ENCODE measurements at regions not wholly inside any gene's neighbourhood (a gene's known extent, or its start where the extent isn't known, plus 50 kb on each side); places are given as distances from the start of the nearest gene placed in this dataset.

DNA sequence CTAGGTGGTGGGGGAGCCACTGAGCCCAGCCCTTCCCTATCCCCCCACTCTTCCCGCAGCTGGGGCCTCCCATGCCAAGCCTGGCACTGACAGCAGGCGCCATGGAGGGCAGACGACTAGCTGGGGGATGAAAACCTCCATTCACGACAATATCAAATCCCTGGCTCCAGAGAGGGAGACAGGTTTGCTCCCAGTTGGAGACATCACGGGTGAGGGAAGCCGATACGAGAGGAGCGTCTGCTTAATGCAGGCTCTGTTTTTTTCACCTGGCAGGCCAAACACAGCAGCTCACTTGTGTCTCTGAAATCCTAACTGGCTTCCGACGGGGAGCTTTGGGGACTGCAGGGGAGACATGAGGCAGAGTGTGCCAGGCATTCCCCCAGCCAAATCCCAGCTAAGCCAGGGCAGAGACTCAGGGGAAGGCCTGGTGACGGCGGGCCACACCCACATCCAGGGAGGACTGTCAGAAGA is 307.4 kb upstream of the ZMIZ1 start:
- Histone ChIP-seq H3K4me1 (no peaks in the 10 kb centered on the region), H3K9me3 (no peaks in the 10 kb centered on the region), H3K4me3 (no peak overlapping the region), H3K27me3 (ENCODE audit: low read depth) (no peaks in the 10 kb centered on the region), H3K36me3 (replicated peaks) (no peaks in the 10 kb centered on the region)
- no peak for DNase-seq (ENCODE audit: low spot score in 2 of 2)
- in situ Hi-C loops (cut with MboI; ENCODE audit: low sequenced_read_pairs), result no loop called here

DNA sequence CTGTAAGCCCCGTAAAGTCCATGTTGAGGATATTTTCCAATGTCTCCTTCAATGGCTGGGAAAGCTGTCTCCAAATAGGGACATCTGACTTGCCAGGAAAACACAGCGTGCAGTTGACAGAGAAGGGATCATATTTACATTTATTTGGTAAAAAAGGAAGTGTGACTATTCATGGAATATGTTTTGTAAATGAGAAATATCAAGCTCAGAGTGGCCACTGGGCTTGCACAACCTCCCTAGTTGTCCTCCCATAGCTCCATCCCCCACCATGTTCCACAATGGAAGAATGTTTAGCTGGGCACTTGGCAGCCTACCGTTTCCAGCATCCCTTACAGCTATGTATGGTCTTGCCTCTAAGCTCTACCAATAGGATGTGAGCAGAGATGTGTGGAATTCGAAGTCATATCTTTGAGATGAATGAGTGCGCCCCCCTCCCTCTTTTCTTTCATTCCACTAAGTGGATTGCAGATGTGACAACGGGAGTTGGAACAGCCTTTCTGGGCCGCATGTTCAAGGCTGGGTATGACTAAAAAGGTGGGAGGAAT is 306.6 kb upstream of the ZMIZ1 start:
- no peaks in the 10 kb centered on the region for H3K36me3 ChIP-seq (replicated peaks)
- no peaks in the 10 kb centered on the region for H3K27me3 ChIP-seq (ENCODE audit: low read depth)
- in situ Hi-C loops (cut with MboI; ENCODE audit: low sequenced_read_pairs), result no loop called here
- no peaks in the 10 kb centered on the region for H3K9me3 ChIP-seq
- DNase-seq (ENCODE audit: low spot score in 2 of 2), result no peak
- H3K4me3 ChIP-seq, result no peak overlapping the region
- H3K4me1 ChIP-seq, result no peaks in the 10 kb centered on the region

DNA sequence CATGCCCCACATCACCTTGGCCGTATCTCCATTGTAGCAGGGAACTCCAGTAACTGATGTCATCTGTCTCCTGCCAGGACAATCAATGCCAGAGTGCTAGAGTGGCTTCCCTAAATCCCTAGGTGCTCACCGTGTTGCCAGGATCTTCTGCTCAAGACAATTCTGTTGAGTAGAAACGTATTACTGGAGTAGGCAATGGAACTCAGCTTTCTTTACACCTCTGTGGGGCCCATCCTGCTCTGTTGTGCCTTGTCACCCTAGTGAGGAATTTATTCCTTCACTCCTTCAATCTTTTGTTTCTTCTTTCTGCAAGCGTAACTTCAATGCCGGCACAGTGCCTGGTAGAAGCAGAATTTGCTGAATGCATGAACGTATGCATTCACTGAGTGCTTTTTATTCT is 305.5 kb upstream of the ZMIZ1 start:
- in situ Hi-C loops (cut with MboI; ENCODE audit: low sequenced_read_pairs), result no loop called here
- Histone ChIP-seq H3K4me1 (no peaks in the 10 kb centered on the region), H3K9me3 (no peaks in the 10 kb centered on the region), H3K27me3 (ENCODE audit: low read depth) (no peaks in the 10 kb centered on the region), H3K4me3 (no peak overlapping the region), H3K36me3 (replicated peaks) (no peaks in the 10 kb centered on the region)
- no peak for DNase-seq (ENCODE audit: low spot score in 2 of 2)

DNA sequence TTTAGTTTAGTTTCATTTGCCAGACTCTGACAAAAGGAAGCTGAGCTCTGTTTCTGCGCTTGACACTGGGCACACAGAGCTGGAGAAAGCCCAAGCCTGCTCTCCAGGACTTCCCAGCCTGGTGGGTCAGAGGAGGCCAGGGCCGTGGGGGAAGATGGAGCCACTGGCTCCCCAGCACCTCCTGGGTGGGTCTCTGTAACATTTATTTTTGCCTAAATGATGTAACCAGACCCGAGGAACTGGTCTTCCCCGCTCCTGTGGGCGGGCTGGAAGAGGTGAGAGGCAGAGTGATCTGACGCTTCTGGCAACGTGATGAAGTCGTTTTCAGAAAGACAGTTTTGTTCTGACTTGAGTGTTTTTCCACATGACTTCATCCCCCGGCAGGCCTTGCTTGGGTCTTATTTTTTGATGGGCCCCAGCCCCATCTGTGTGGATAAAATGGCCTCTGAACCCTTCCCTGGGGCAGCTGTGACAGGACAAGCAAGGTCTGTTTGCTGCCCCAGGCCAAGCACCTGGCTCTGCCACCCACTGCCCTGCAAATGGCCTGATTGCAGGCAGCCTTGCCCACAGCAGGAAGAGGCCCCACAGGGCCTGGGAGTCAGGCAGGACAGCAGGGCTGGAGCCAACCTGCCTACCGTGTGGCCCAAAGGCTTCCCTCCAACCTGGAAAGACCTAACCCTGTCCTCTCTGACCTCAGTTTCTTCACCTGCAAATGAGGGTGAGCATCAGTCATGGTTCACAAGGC is 304.9 kb upstream of the ZMIZ1 start:
- DNase-seq (ENCODE audit: low spot score in 2 of 2), result no peak
- H3K4me3 ChIP-seq, result no peak overlapping the region
- H3K4me1 ChIP-seq, result no peaks in the 10 kb centered on the region
- in situ Hi-C loops (cut with MboI; ENCODE audit: low sequenced_read_pairs), result no loop called here
- H3K9me3 ChIP-seq, result no peaks in the 10 kb centered on the region
- H3K27me3 ChIP-seq (ENCODE audit: low read depth), result no peaks in the 10 kb centered on the region
- no peaks in the 10 kb centered on the region for H3K36me3 ChIP-seq (replicated peaks)

DNA sequence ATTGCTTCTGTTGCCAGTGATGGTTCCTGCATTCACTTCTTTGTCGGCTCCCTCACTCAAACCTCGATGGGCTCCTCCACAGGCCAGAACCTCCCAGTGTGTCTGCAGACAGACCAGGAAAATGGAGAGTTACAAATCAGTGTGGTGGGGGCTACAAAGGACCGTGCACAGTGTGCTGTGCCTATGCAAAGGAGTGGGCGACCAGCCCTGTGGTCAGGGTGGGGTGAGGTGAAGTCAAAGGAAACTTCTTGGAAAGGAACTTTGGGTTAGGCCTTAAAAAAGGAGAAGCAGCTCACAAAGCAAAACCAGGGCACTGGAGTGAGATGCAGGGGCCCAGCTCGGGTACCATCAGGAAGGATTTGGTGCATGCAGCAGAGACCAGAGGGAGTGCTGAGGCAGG is 304.3 kb upstream of the ZMIZ1 start:
- H3K4me1 ChIP-seq, result no peaks in the 10 kb centered on the region
- H3K27me3 ChIP-seq (ENCODE audit: low read depth), result no peaks in the 10 kb centered on the region
- no peak overlapping the region for H3K4me3 ChIP-seq
- DNase-seq (ENCODE audit: low spot score in 2 of 2), result no peak
- H3K9me3 ChIP-seq, result no peaks in the 10 kb centered on the region
- in situ Hi-C loops (cut with MboI; ENCODE audit: low sequenced_read_pairs), result no loop called here
- H3K36me3 ChIP-seq (replicated peaks), result no peaks in the 10 kb centered on the region

DNA sequence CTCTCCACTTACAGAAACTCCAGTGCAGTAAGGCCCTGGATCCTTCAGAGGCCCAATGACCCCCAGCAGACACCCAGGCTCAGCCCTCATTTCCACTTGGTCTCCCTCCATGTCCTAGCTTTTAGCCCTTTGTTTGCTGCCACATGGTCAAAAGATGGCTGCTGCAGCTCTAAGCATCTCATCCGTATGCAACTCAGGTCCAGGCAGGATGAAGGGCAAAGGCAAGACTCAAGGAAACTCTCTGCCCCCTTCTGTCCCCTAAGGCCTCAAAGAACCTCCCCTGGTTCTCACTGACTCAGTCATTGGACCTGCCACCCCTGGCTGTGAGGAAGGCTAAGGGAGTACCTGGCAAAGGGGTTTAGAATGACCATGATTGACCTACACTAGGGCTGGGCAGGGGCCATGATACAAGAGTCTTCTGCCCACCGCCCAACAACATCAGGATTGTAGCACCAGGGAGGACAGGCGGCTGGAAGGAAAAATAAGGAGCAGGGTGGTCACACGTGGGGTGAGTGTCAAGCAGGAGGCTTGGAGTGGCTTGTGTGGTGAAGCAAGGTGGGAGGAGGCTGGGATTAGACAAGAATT is 303.8 kb upstream of the ZMIZ1 start:
- Histone ChIP-seq H3K27me3 (ENCODE audit: low read depth) (no peaks in the 10 kb centered on the region), H3K4me3 (no peak overlapping the region), H3K36me3 (replicated peaks) (no peaks in the 10 kb centered on the region), H3K9me3 (no peaks in the 10 kb centered on the region), H3K4me1 (no peaks in the 10 kb centered on the region)
- in situ Hi-C loops (cut with MboI; ENCODE audit: low sequenced_read_pairs), result no loop called here
- no peak for DNase-seq (ENCODE audit: low spot score in 2 of 2)

DNA sequence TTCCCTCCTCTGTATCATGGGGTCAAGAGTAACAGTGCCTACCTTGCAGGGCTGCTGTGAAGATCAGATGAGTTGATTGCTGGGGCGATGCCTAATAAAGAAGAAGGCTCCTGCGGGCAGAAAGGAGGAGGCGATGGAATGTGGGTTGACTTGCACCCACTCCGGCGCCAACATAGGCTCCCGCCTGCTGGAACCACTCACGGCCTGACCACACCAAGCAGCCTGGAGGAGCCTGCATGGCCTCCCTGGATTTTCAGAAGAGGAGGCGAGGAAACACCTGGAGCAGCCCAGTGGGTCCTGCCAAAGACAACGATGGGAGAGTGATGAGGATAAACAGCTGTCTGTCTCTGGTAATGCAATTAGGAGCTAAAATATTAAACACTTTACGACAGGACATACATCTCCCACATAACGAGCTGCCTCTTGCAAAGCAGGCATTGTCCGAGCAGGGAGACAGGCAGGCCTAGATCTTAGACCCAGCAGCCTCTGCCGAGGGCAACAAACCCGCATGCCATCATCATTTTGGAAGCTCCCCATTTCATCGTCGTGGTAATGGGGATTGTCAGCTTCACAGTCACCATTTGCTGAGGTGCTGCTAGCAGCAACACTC is 302.9 kb upstream of the ZMIZ1 start:
- H3K9me3 ChIP-seq, result no peaks in the 10 kb centered on the region
- no peaks in the 10 kb centered on the region for H3K27me3 ChIP-seq (ENCODE audit: low read depth)
- H3K36me3 ChIP-seq (replicated peaks), result no peaks in the 10 kb centered on the region
- no peak overlapping the region for H3K4me3 ChIP-seq
- no peaks in the 10 kb centered on the region for H3K4me1 ChIP-seq
- in situ Hi-C loops (cut with MboI; ENCODE audit: low sequenced_read_pairs), result no loop called here
- DNase-seq (ENCODE audit: low spot score in 2 of 2), result no peak

DNA sequence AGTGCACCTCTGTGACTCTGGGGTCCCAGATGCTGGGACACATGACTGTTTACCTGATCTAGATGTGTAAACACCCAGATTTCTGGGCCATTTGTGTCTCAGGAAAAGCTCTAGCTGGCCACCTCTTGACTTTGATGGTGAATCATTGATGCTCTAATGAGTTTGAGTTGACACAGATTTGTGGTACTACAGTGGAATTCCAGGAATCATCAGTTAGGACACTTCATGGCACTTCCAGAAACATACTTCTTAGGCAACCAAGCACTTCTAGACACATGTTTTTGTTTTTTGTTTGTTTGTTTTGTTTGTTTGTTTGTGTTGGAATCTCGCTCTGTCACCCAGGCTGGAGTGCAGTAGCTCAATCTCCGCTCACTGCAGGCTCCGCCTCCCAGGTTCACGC is 302.2 kb upstream of the ZMIZ1 start:
- H3K36me3 ChIP-seq (replicated peaks), result no peaks in the 10 kb centered on the region
- no peaks in the 10 kb centered on the region for H3K4me1 ChIP-seq
- H3K4me3 ChIP-seq, result no peak overlapping the region
- no peaks in the 10 kb centered on the region for H3K27me3 ChIP-seq (ENCODE audit: low read depth)
- in situ Hi-C loops (cut with MboI; ENCODE audit: low sequenced_read_pairs), result no loop called here
- no peak for DNase-seq (ENCODE audit: low spot score in 2 of 2)
- no peaks in the 10 kb centered on the region for H3K9me3 ChIP-seq

DNA sequence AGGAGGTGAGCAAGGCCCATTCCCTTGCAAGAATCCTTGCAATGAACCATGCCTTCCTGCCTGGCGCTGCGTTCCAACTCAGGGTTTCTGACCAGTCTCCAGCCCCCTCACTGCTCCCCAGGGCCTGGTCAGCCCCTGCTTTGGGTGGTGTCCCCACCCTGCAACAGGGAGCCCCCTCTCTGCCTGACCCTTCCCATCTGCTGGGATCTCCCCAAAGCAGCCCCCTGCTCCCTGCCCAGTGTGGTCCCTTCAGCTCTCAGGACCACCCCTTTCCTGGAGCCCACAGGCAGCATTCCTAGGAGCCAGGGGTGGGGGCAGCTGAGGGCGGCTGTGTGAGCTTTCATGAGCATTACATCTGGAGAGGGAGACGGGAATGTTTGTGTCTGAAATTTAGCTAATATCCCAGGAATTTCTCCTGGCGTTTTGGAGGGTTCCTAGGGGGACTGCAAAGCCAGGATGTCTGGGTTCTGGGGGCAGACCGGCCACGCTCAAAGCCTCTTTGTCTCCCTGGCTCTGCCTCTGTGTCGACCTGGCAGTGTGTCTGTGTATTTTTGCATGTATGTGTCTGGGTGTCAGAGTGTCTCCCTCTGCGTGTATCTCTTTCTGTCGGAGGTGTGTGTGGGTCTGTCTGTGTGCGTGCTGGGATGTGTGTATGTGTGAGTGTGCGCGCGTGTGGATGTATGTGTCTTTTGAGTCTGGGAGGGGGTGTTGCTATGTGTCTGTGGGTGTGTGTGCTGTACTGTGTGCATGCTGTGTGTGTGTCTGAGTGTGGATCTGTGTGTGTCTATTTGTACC is 300.5 kb upstream of the ZMIZ1 start:
- in situ Hi-C loops (cut with MboI; ENCODE audit: low sequenced_read_pairs), result no loop called here
- H3K9me3 ChIP-seq, result no peaks in the 10 kb centered on the region

DNA sequence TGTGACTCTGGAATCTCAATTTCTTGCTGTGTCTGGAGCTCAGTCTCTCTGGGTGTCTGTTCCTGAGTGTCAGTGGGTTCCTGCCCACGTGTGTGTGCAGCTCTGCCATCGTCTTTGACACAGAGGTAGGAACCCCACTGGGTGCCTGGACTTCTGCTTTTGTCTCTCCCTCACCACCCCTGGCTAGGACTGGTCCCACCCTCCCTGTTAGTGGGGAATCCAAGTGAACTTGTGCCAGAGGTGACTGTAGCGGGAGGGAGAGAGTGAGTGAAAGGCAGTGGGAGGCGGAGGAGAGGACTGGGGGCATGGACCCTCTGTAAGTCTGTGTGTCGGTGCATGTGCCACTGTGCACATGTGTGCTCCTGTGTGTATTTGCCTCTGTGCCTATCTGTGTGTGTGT is 299.9 kb upstream of the ZMIZ1 start:
- no peak for DNase-seq (ENCODE audit: low spot score in 2 of 2)
- H3K36me3 ChIP-seq (replicated peaks), result no peaks in the 10 kb centered on the region
- in situ Hi-C loops (cut with MboI; ENCODE audit: low sequenced_read_pairs), result no loop called here
- no peaks in the 10 kb centered on the region for H3K9me3 ChIP-seq
- H3K4me3 ChIP-seq, result no peak overlapping the region
- H3K27me3 ChIP-seq (ENCODE audit: low read depth), result no peaks in the 10 kb centered on the region
- no peaks in the 10 kb centered on the region for H3K4me1 ChIP-seq

More for the DNA sequence above, 300.5 kb upstream of the ZMIZ1 start:
- Histone ChIP-seq H3K4me3 (no peak overlapping the region), H3K27me3 (ENCODE audit: low read depth) (no peaks in the 10 kb centered on the region), H3K36me3 (replicated peaks) (no peaks in the 10 kb centered on the region), H3K4me1 (no peaks in the 10 kb centered on the region)
- DNase-seq (ENCODE audit: low spot score in 2 of 2), result no peak

DNA sequence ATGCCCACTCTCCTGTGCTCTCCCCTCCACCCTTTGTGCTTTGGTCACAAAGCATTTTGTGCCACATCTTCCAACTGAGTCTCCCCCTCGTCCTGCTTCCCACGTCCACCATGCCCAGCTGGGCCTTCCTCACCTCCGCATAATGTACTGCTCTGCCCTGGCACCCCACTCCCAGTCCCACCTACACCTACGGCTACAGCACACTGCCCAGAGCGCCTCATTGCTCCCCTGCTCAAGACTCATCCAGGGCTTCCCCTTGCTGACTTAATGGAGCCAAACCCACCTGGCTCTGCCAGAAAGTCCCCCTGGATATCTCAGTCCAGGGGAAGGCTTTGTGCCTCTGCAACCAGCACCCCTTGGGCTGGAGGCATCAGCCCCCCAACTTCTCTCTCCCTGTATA is 299.2 kb upstream of the ZMIZ1 start:
- Histone ChIP-seq H3K27me3 (ENCODE audit: low read depth) (no peaks in the 10 kb centered on the region), H3K4me3 (no peak overlapping the region), H3K9me3 (no peaks in the 10 kb centered on the region), H3K36me3 (replicated peaks) (no peaks in the 10 kb centered on the region), H3K4me1 (no peaks in the 10 kb centered on the region)
- in situ Hi-C loops (cut with MboI; ENCODE audit: low sequenced_read_pairs), result no loop called here
- DNase-seq (ENCODE audit: low spot score in 2 of 2), result no peak

DNA sequence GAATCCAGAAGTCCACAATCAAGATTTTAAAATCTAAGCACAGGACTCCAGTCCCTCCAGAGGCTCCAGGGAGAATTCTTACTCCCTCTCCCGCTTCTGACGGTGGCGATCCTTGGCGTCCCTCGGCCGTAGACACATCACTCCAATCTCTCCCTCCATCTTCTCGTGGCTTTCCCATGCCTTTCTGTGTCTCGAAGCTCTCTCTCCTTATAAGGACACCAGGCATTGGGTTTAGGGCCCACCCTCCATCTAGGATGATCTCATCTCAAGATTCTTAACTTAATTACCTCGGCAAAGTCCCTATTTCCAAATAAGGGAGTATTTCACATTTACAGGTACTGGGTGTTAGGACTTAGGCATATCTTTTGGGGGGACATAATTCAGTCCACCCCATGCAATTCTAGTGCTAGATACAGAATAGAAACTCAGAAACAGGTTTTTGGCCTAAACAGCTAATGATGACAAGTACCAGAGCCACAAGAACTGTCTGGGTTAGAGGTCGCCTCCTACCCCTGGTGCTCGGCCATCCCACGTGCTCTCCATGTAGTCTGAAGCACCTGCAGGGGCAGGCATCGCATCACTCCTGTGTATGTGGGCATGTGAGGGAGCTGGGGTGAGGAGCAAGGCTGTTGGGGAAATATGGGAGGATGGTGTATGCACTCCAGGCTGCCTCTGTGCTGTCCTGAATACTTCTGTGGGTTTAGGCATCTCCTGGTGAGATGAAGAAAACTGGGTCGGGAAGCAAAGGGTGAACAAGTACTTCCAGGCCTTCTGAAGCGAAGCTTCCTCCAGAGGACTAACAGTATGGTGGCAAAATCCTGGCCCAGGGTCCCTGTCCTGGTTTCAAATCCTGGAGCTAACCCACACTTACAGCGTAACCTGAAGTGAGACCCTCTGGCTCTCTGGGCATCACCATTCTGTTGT is 298.3 kb upstream of the ZMIZ1 start:
- Histone ChIP-seq H3K36me3 (replicated peaks) (no peaks in the 10 kb centered on the region), H3K4me3 (no peak overlapping the region), H3K4me1 (no peaks in the 10 kb centered on the region), H3K27me3 (ENCODE audit: low read depth) (no peaks in the 10 kb centered on the region), H3K9me3 (no peaks in the 10 kb centered on the region)
- in situ Hi-C loops (cut with MboI; ENCODE audit: low sequenced_read_pairs), result no loop called here
- DNase-seq (ENCODE audit: low spot score in 2 of 2), result no peak

DNA sequence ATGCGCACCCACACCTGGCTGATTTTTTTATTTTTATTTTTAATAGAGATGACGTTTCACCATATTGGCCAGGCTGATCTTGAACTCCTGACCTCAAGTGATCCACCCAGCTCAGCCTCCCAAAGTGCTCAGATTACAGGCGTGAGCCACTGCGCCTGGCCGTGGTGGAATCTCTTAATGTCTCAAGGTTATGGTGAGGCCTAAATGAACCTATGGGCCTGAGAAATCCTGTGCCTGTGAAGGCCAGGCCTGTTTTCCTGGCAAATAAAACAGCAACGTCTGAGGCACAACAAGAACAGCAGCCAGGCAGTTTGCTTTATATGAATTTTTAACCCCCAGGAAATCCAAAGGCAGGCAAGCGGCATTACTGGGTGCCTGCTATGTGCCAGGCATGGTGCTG is 297.5 kb upstream of the ZMIZ1 start:
- Histone ChIP-seq H3K9me3 (no peaks in the 10 kb centered on the region), H3K4me1 (no peaks in the 10 kb centered on the region), H3K36me3 (replicated peaks) (no peaks in the 10 kb centered on the region), H3K27me3 (ENCODE audit: low read depth) (no peaks in the 10 kb centered on the region), H3K4me3 (no peak overlapping the region)
- in situ Hi-C loops (cut with MboI; ENCODE audit: low sequenced_read_pairs), result no loop called here
- no peak for DNase-seq (ENCODE audit: low spot score in 2 of 2)

Data from HAP-1 (cell line).